Fibroblast of mammary gland (primary cell): ENCODE measurements at regions not wholly inside any gene's neighbourhood (a gene's known extent, or its start where the extent isn't known, plus 50 kb on each side); places are given as distances from the start of the nearest gene placed in this dataset.

Source experiments
- DNase-seq: peaks from one replicate; pipeline ENCODE4 v3.0.0-alpha.2; 2010; ENCODE audit warnings: low read depth
- H3K4me3 ChIP-seq: 2 replicates; pipeline ENCODE4 v1.5.1; 2011; ENCODE audit warnings: low read depth, mild to moderate bottlenecking, low read length, moderate library complexity; ENCODE audit not compliant: control insufficient read depth
- CTCF ChIP-seq: conservative IDR thresholded peaks from 2 replicates; pipeline ENCODE4 v1.5.1; 2011; ENCODE audit warnings: low read depth, low read length, inconsistent platforms; ENCODE audit not compliant: control insufficient read depth, insufficient read depth

- no peak for TF ChIP-seq CTCF
Observed at GRCh38 chr2:206886696-206887095, 52.6 kb upstream of the CPO start.

GRCh38 chr2:206887745-206888144 is 51.6 kb upstream of the CPO start:
- no peak overlapping the region for H3K4me3 ChIP-seq
- no peak for TF ChIP-seq CTCF

More at GRCh38 chr2:206886696-206887095, 52.6 kb upstream of the CPO start:
- no peak overlapping the region for H3K4me3 ChIP-seq
- no peak for DNase-seq

More at GRCh38 chr2:206887745-206888144, 51.6 kb upstream of the CPO start:
- peak; percentile 34 for DNase-seq
